Gastrocnemius medialis (tissue), 4 donors: ENCODE measurements at regions not wholly inside any gene's neighbourhood (a gene's known extent, or its start where the extent isn't known, plus 50 kb on each side); places are given as distances from the start of the nearest gene placed in this dataset.

Source experiments
- ATAC-seq, 2 donors: fragments of 150-250 bp; one replicate each; pipeline ENCODE4 v1.9.1; 2016
- DNase-seq, 2 donors: peaks; one replicate each; pipeline ENCODE4 v3.0.0-alpha.2; 2019
- H3K27ac ChIP-seq, 4 donors: fragments of 200-600 bp; sonication (generic); 1 replicate in 1 of 4; 2 replicates in 3 of 4; pipeline ENCODE4 v1.5.1; 2016 to 2018; ENCODE audit warnings: mild to moderate bottlenecking in 2 of 4, moderate library complexity in 1 of 4
- H3K27me3 ChIP-seq, 3 donors: fragments of 200-600 bp; sonication (generic) in 2 of 3; 1 replicate in 1 of 3; 2 replicates in 2 of 3; pipeline versions ENCODE4 v1.5.1 to v1.6.0; 2016 to 2019; ENCODE audit warnings: mild to moderate bottlenecking in 1 of 3, moderate library complexity in 1 of 3
- H3K36me3 ChIP-seq, 2 donors: fragments of 200-600 bp; sonication (generic) in 1 of 2; one replicate each; pipeline ENCODE4 v1.5.1; 2017 to 2018
- H3K4me1 ChIP-seq, 2 donors: fragments of 200-600 bp; sonication (generic) in 1 of 2; one replicate each; pipeline ENCODE4 v1.5.1; 2016 to 2017; ENCODE audit warnings: mild to moderate bottlenecking in 2 of 2
- H3K4me3 ChIP-seq, 4 donors: fragments of 200-600 bp; sonication (generic) in 3 of 4; 1 replicate in 1 of 4; 2 replicates in 3 of 4; pipeline ENCODE4 v1.5.1; 2016 to 2019; ENCODE audit warnings: mild to moderate bottlenecking in 2 of 4
- H3K9me3 ChIP-seq, 3 donors: fragments of 200-600 bp; sonication (generic) in 2 of 3; 1 replicate in 1 of 3; 2 replicates in 2 of 3; pipeline ENCODE4 v1.5.1; 2016 to 2019
- POLR2A ChIP-seq, 2 donors: fragments of 450-650 bp; IDR thresholded peaks; one replicate each; pipeline ENCODE4 v1.6.1; 2017; ENCODE audit warnings: antibody characterized with exemption in 2 of 2, mild to moderate bottlenecking in 2 of 2, moderate library complexity in 2 of 2
- in situ Hi-C, 4 donors: fragments of 200-750 bp; cut with MboI; loops; one replicate each; pipeline versions ENCODE4 v1.15.0 to v1.8.0; 2017; ENCODE audit warnings: low sequenced_read_pairs in 4 of 4
- intact Hi-C: fragments of 100-400 bp; cut with DNase I; formaldehyde crosslinking; loops from one replicate; pipeline ENCODE4 v1.15.1; 2023; ENCODE audit warnings: low total_unique reads
- TF ChIP-seq, protein P1 (sequence below), 5 experiments: fragments of 450-650 bp in 3 of 5; fragments of 200-600 bp in 2 of 5; sonication (generic) in 2 of 5; IDR thresholded peaks in 4 of 5; conservative IDR thresholded peaks in 1 of 5; 1 replicate in 4 of 5; 2 replicates in 1 of 5; pipeline ENCODE4 v1.5.1; 2016 to 2019; ENCODE audit warnings: antibody characterized with exemption in 5 of 5, mild to moderate bottlenecking in 3 of 5, moderate library complexity in 3 of 5

DNA sequence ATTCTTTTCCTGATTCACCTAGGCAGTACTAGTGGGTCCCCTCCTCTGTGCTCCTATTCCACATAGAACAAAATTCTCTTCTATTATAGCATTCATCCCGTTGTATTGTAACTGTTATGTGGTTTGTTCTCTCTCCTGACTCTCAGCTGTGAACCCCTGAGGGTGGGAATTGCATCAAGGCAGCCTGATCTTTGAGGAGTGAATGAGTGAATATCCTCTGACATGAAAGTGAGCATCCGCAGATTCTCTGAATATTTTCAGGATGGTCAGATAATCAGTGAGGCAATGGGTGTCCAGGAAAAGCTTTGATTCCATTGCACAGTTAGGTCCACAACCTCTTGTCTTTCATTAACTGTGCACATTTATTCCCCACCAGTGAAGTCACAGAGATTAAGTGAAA, 67.6 kb upstream of the SLC22A23 start:
- intact Hi-C loops, result no loop called here
- Histone ChIP-seq H3K4me3 (no peak overlapping the region), H3K27me3 (peaks cover 0 to 2% (median 0%) of the 10 kb centered on the region in 3 donors), H3K9me3 (no peaks in the 10 kb centered on the region), H3K36me3 (no peaks in the 10 kb centered on the region), H3K4me1 (no peaks in the 10 kb centered on the region), H3K27ac (no peak overlapping the region)
- no peak for TF ChIP-seq POLR2A (IDR thresholded peaks at IDR 0.05)
- TF ChIP-seq, protein P1, sequence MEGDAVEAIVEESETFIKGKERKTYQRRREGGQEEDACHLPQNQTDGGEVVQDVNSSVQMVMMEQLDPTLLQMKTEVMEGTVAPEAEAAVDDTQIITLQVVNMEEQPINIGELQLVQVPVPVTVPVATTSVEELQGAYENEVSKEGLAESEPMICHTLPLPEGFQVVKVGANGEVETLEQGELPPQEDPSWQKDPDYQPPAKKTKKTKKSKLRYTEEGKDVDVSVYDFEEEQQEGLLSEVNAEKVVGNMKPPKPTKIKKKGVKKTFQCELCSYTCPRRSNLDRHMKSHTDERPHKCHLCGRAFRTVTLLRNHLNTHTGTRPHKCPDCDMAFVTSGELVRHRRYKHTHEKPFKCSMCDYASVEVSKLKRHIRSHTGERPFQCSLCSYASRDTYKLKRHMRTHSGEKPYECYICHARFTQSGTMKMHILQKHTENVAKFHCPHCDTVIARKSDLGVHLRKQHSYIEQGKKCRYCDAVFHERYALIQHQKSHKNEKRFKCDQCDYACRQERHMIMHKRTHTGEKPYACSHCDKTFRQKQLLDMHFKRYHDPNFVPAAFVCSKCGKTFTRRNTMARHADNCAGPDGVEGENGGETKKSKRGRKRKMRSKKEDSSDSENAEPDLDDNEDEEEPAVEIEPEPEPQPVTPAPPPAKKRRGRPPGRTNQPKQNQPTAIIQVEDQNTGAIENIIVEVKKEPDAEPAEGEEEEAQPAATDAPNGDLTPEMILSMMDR (IDR thresholded peaks at IDR 0.05 in 4 of 5, conservative IDR thresholded peaks at IDR 0.05 in 1 of 5), result no peak
- in situ Hi-C loops, result no loop called here
- DNase-seq, result no peak
- ATAC-seq, result no peak

DNA sequence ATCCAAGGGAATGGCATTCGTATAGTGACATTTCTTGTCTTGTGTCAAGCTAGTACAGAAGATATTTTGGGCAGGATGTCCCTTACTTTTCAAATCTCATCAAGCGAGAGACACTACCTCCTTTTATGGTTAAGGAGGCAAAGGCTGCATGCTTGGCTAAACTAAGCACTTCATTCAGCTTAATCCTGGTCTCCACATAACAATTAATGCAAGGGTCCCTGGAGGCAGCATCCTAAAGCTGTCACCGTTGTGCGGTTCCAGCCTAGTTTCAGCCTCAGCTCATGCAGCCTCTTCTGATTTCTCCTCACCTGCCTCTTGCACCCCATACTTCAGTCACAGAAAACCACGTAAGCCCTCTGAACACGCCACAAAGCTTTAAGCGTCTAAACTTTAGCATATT, 67.1 kb upstream of the SLC22A23 start:
- ATAC-seq (no peak), DNase-seq (no peak)
- intact Hi-C loops (no loop called here), in situ Hi-C loops (no loop called here)
- Histone ChIP-seq H3K4me1 (no peaks in the 10 kb centered on the region), H3K27ac (no peak overlapping the region), H3K27me3 (peaks cover 0 to 2% (median 0%) of the 10 kb centered on the region in 3 donors), H3K9me3 (no peaks in the 10 kb centered on the region), H3K4me3 (no peak overlapping the region), H3K36me3 (no peaks in the 10 kb centered on the region)
- no peak for TF ChIP-seq POLR2A (IDR thresholded peaks at IDR 0.05)
- TF ChIP-seq, protein P1 (IDR thresholded peaks at IDR 0.05 in 4 of 5, conservative IDR thresholded peaks at IDR 0.05 in 1 of 5), result no peak

GRCh38 chr6:3523271-3523670, 66.4 kb upstream of the SLC22A23 start:
- intact Hi-C loops (no loop called here), in situ Hi-C loops (no loop called here)
- TF ChIP-seq POLR2A (IDR thresholded peaks at IDR 0.05), result no peak
- TF ChIP-seq, protein P1 (IDR thresholded peaks at IDR 0.05 in 4 of 5, conservative IDR thresholded peaks at IDR 0.05 in 1 of 5), result no peak
- no peaks in the 10 kb centered on the region for H3K36me3 ChIP-seq
- no peak overlapping the region for H3K27ac ChIP-seq
- DNase-seq (no peak), ATAC-seq (no peak)
- H3K4me3 ChIP-seq, result no peak overlapping the region
- H3K27me3 ChIP-seq, result peaks cover 0 to 2% (median 0%) of the 10 kb centered on the region in 3 donors
- no peaks in the 10 kb centered on the region for H3K9me3 ChIP-seq
- peaks cover 0 to 4% of the 10 kb centered on the region in 2 donors for H3K4me1 ChIP-seq

GRCh38 chr6:3522561-3523260, 65.9 kb upstream of the SLC22A23 start:
- in situ Hi-C loops (no loop called here), intact Hi-C loops (no loop called here)
- H3K36me3 ChIP-seq, result no peaks in the 10 kb centered on the region
- peaks cover 0 to 2% (median 0%) of the 10 kb centered on the region in 3 donors for H3K27me3 ChIP-seq
- no peaks in the 10 kb centered on the region for H3K9me3 ChIP-seq
- TF ChIP-seq, protein P1 (IDR thresholded peaks at IDR 0.05 in 4 of 5, conservative IDR thresholded peaks at IDR 0.05 in 1 of 5), result no peak
- TF ChIP-seq POLR2A (IDR thresholded peaks at IDR 0.05), result no peak
- H3K27ac ChIP-seq, result no peak overlapping the region
- no peak for ATAC-seq
- DNase-seq, result no peak
- peaks cover 0 to 8% of the 10 kb centered on the region in 2 donors for H3K4me1 ChIP-seq
- no peak overlapping the region for H3K4me3 ChIP-seq
